EH (cell line): ENCODE measurements at regions not wholly inside any gene's neighbourhood (a gene's known extent, or its start where the extent isn't known, plus 50 kb on each side); places are given as distances from the start of the nearest gene placed in this dataset.
"Not testable (repeated sequence)": the region's sequence is repeated elsewhere in the genome, so short reads cannot be mapped to it uniquely, and the experiment has no call there.

Experiments used
- DNase-seq: peaks from one replicate; pipeline ENCODE4 v3.0.0-alpha.2; 2015; ENCODE audit warnings: low read depth

DNA sequence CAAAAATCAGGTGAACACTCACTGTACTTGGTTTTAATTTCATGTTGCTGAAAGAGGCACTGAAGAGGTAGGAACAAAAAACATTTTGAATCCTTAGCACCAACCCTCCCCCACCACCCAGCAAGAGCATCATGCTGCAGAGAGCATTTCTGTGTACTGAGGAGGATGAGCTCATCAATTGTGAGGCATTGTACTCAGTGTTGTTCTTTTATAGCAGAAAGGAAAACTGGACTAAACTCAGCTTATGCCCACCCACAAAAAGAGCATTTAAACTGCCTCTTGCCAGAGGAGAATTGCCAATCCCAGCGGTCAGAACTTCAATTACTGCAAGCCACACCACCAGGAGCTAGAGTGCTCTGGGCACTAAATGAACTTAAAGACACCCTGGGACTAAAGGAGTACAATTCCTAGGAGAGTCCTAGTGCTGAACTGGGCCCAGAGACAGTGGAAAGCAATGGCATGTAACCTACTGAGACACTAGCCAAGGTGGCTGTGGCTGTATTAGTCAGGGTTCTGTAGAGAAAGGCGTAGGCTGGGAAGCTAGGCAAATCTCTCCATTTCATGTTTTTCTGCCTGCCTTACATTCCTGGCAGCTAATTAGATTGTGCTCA is 280.7 kb upstream of the KLHL4 start:
- no peak for DNase-seq

DNA sequence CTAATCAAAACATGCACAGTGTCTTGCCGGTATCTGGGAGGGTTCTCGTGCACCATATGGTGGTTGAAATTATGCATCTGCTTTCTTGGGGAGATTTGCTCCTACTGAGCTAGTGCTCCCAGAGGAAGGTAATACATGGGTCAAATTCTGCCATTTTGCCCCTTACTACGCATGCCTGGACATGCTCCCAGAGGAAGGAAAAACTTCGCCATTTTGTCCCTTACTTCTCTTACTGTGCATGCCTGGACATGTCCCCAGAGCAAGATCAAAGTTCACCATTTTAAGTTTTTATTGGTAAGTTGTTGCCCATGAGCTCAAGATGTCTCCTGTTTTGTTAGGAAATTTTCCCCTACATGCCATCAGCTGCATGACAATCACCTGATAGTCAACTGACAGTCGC is 252.1 kb upstream of the KLHL4 start:
- no peak for DNase-seq

DNA sequence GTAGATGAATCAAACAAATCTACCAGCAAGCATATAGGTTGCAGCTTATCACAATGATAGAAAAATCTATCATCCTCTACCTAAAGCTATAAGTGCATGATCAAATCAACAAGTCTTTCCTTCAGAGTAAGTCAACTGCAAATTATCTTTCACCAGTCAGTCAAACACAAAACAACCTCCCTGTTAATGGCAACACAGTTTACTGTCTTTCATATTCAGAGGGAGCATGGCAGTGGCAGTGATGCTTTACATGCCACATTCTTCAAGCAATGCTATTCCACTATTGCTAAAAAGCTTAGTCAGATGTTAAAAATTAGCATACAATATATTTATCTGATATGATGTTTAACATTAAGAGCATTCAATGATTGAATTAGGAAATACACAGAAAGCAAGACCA is 245.1 kb upstream of the KLHL4 start:
- no peak for DNase-seq

DNA sequence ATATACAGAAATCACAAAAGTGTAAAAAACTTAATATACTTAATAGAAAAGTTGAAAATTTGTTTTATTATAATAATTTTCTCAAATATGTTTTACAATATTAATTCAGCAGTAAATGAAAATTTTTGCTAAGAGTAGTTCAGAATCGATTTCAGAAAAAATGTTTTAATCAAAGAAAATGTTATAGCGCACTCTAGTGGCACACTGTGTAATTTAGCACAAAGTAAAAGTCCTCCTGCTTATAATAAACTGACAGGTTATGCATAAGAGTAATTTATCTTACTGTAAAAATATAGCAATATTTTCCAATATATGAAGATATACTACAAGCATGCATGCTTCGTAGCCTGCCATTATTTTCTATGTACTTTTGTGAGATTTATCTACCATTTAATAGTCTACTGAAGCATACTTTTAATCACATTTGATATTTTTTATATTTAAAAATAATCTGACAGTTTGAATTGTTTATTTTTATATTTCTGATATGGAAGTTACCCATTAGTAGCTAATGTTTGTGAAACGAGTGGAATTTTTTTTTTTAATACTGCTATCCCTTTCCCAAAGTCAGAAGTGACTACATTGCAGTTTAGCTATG is 217.9 kb upstream of the KLHL4 start:
- peak; percentile 0 for DNase-seq

DNA sequence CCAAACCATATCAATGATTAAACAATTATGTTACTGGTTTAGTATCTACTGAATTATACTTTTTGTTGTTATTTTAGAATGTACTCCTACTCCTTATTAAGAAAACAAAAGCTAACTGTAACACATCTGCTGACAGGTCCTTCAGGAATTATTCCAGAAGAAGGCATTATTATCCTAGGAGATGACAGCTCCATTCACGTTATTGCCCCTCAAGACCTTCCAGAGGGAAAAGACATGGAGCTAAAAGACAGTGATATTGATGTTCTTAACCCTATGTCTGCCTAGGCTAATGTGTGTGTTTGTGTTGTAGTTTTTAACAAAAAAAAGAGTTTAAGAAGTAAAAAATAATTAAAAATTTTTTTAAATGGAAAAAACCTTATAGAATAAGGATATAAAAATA is 206.8 kb upstream of the KLHL4 start:
- DNase-seq, result no peak

DNA sequence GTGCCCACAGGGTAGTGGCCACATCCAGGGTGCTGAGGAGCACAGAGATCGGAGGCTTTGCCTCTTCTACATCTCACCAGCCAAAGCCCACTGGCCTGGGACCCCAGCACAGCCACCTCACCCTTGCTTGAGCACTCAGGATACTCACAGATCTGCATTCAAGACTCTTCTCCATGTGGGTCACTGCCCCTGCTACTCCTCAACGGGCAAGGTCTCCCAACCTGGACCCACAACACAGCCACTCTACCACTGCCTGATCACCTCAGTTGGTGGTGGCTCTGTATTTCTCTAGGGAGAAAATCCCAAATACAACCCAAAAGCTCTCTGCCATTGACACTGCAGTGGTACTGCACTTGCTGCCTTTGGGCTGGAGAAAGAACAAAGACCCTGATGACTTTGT is 190.3 kb upstream of the KLHL4 start:
- no peak for DNase-seq

DNA sequence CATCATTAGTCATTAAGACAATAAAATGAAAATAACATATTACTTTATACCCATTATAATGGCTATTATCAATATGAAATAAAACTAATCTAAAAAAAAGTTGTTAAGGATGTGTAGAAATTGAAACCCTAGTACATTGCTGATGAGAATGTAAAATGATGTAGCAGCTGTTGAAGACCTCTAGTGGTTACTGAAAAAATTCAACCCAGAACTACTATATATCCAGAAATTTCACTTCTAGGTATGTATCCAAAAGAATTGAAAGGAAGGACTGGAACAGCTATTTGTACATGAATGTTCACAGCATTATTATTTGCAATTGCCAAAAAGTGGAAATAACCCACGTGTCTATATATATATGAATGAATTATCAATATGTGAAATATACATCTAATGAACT is 180.3 kb upstream of the KLHL4 start:
- DNase-seq, result no peak

DNA sequence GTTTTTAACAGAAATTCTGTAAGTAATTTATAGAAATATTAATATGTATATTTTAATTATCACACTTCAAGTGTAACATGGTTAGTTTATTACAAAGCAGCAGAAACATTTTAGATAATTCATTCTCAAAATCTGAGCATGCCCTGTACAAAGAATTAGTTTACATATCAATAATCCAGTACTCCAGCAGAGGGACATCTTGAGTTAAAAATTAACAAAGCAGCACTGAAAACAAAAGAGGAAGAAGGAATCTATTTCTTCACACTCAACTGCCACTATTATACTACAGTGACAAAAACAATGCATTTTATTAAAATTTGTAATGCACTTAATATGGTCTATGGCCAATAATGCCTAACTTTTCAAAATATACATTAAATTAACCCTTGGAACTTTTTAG is 179.1 kb upstream of the KLHL4 start:
- DNase-seq, result no peak

DNA sequence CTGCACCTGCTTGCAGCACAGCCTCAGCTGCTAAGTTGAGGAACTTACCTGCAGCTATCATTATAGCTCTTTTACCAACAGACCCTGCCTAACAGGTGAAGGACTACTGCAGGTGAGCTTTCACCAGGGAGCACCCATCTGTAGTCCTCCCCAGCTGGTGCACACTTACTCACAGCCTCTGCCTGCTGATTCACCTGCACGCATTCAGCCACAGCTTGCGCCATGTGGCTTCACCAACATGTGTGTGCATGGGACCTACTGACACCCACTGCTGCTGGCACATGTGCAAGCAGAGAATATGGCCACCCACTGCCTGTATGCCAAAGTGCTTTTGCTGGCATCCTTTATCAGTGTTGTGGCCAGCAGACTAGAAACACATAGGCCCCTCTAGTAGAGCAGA is 146.7 kb upstream of the KLHL4 start:
- no peak for DNase-seq

DNA sequence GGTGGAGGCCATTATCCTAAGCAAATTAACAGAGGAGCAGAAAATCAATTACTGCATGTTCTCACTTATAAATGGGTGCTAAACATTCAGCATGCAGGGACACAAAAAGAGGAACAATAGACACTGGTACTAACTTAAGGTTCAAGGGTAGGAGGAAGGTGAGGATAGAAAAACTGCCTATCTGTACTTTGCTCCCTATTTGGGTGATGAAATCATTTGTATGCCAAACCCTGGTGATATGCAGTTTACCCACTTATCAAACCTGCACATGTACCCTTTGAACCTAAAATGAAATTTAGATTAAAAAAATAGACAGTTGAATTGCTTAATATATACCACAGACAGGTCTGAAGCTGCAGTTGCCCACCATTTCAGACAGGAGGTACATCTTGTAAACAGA is 143.3 kb upstream of the KLHL4 start:
- DNase-seq, result no peak

DNA sequence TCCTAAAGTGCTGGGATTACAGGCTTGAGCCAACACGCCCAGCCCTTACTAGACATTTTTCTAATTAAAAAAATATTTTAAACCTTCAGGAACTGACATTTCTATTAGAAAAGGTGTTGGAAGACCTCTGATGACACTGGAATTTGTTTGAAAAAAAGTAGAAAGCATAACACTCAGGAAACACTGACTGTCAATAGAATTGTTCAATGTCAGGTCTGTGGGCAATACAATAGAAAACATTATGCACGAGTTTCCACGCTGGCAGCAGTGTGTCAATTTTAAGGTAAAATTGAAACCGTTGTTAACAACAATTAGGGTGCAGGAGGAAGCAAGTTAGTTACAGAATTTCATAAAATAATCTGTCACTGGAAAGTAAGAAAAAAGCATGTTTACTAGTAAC is 140.7 kb upstream of the KLHL4 start:
- DNase-seq, result no peak

DNA sequence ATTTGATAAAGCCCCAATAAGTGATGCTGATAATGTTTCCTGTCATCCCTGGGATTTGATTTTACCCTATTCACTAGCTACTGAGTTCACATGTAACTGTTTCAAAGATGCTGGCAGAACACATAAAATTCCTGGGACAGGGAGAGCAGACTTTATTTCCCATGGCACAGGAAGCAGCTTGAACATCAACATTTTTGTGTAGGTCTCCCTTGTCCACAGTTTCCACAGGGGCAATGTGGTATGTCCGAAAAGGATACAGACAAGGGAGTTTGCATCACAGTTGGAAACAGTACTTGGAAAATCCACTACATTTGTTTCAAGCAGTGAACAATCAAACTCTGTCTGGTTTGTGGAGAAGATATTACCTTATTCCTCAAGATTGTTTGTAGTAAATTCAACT is 129.2 kb upstream of the KLHL4 start:
- DNase-seq, result no peak

DNA sequence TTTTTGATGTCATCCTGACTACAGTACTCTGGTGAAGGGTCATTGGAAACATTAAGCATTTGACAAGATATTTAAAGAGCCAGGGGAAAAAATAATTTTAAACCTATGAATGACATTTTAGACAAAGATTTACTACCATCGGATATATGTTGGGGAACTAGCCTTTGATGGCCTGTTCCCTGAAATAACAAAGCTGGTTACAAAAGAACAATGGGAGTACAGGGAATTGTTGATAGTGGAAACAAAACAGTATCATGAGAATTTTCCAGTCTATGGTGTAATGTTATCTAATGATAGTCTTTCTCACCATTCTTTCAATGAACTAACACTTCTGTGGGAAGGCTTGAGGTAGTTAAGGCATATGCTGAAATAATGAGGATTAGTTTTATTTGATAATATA is 125.9 kb upstream of the KLHL4 start:
- DNase-seq, result no peak

DNA sequence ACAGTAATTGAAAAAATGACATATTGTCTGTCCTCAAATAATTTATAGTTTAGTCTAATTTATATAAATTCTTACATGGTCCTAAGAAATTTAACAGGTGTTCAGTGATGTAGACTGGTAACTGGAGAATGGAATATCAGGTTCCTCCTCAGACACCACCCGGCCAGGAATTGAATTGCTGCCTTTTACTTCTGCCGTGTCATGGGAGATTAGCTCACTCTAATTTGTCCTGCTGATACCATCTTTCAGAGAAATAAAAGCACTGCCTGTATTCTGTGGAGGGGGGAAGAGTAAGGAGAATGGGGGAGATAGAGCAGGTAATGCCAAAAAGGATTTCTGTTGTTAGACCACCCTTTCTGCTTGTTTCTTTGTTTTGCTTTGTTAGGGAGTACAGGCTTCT is 125.2 kb upstream of the KLHL4 start:
- no peak for DNase-seq

DNA sequence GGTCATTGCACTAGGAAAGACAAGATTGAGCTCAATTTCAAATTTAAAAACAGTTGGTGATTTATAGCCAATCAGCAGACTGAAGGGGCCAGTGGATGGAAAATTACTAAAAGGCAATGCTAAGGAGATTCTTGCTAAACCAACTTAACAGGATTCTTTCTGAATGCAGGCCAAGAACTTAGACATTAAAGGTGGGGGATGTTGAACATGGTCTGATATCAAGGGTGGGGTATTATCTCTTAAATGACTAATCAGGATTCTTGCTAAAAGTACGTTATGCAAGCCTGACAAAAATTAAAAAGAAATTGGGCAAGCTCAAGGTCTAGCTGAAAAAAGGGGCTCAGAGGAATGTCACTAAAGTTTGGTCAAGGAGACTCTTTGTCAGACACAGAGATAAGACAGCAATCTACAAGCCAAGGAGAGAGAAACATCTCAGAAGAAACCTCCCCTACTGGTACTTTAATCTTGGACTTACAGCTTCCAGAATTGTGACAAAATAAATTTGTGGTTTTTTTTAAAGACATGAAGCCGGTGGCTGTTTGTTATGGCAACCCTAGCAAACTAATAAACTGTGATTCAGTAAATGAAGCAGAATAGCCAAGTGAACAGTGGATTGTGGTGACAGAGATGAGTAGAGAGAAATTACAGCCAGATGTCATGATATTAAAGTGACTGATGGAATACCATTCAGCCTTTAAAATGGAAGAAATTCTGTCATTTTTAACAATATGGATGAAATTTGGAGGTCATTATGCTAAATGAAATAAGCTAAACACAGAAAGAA is 120.3 kb upstream of the KLHL4 start:
- DNase-seq, result no peak

DNA sequence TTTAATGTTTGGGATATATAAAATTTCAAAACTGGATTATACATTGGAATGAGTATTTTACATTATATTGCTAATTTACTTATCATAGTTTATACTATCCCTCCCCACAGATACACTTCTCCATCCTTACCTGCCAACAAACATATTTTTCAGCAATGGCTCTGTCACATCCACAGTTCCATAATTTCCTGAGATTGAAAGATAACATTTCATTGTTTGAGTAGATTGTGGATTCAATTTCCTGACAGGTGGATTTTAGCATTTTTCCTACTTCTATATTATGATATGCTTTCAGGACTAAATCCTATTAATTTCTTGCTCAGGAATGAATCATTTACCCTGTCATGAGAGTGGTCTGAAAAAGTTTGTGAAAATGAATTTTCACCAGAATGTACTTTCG is 115.3 kb upstream of the KLHL4 start:
- no peak for DNase-seq

DNA sequence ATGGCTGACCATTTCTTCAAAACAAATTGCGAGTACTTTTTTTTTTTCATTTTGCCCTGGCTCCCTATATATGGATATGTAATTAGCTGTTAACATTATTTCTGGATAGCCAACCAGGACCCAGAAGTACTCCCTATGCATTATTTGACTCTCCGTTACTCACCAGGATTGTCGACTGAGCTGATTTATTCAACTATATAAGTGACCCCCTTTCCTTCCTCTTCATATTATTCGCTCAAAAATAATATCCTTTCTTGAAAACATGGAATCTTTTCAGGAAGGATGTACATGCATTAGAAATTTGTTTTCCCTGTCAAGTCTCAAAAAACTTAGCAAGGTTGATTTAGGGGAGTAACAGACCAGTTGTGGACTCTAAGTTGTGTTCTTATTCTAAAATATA is 114.1 kb upstream of the KLHL4 start:
- DNase-seq, result no peak

DNA sequence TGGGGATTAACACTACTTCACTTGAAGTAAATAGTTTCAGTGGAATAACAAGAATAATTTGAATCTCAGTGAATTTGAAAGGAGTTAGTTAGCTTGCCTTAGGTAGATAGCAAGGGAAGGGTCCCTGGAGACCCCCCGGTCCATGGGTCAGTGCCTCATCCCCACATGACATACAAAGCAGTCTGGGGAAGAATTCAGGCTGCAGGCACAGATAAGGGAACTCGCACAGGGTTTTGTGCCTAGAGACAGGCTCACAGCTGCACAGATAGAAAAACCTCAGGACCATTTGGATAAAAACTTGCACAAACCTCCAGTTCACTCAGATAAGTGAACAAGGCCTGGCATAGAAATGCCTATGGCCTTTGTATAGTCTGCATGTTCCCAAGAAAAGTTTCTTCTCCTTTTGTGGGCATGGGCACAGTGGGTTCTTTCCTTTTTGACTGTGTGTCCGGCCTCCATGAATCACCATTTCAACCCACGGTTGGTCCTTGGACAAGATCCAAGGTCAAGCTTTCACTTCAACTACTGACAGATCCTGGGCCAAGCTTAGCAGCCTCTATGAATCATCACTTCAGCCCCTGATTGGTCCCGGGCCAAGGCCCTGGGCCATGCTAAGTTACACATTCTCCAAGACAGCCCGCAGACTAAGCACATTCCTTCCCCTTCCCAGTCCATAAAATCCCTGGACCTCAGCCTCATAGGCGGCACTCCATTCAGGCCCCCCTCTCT is 108.3 kb upstream of the KLHL4 start:
- no peak for DNase-seq

DNA sequence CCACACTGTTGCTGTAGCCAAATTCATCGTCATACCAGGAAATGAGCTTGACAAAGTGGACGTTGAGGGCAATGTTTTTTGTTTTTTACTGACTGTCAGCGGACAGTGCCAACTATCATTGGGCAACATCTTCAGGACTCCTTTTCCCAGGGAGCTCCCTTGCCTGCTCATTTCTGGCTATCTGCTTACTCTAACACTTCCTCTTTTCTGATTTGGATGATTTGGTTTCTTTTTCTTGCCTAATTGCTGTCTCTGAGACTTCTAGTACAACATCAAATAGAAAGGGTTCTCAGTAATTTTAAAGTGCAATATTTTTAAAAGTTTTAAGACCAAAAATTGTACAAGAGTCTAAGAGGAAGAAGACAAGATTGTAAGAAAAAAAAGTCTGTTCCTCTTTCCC is 92.0 kb upstream of the KLHL4 start:
- no peak for DNase-seq

DNA sequence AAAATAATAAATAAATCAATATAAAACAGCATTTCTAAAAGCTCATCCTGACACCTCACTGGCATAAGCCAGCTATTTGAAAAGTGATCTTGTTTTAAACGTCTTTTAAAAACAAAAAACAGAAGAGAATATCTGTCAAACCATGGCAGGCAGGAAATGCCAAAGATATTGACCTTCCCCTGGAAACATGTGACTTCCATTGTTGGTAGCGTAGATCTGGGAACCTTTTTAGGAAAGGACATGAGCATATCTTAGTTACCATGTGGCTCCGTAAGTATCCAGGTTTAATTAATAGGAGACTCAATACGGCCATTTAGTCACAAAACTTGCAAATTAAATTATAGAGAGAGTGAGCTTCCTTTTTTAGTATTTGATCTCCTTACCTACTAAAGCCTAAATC is 83.0 kb upstream of the KLHL4 start:
- DNase-seq, result no peak

DNA sequence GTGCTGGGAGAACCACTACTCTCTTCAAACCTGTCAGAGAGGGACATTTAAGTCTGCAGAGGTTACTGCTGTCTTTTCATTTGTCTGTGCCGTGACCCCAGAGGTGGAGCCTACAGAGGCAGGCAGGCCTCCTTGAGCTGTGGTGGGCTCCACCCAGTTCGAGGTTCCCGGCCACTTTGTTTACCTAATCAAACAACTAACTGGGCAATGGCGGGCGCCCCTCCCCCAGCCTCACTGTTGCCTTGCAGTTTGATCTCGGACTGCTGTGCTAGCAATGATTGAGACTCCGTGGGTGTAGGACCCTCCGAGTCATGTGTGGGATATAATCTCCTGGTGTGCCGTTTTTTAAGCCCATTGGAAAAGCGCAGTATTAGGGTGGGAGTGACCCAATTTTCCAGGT is 69.0 kb upstream of the KLHL4 start:
- DNase-seq, result not testable (repeated sequence)

DNA sequence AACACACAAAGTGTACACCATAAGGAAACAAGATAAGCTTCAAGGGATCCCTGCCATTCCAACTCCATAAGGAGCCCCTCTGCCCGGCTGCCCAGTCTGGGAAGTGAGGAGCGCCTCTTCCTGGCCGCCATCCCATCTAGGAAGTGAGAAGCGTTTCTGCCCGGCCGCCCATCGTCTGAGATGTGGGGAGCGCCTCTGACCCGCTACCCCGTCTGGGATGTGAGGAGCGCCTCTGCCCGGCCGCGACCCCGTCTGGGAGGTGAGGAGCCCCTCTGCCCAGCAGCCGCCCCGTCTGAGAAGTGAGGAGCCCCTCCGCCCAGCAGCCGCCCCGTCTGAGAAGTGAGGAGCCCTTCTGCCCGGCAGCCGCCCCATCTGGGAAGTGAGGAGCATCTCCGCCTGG is 51.8 kb upstream of the KLHL4 start:
- not testable (repeated sequence) for DNase-seq
